DMS53 treated with DMSO at 0.1 percent for 48 hours (cell line): ENCODE measurements at regions not wholly inside any gene's neighbourhood (a gene's known extent, or its start where the extent isn't known, plus 50 kb on each side); places are given as distances from the start of the nearest gene placed in this dataset.

ENCODE experiments used
- DNase-seq: peaks from one replicate; lab custom pipeline; 2025; ENCODE audit not compliant: unreplicated experiment; lab: John Stamatoyannopoulos, UW

DNA sequence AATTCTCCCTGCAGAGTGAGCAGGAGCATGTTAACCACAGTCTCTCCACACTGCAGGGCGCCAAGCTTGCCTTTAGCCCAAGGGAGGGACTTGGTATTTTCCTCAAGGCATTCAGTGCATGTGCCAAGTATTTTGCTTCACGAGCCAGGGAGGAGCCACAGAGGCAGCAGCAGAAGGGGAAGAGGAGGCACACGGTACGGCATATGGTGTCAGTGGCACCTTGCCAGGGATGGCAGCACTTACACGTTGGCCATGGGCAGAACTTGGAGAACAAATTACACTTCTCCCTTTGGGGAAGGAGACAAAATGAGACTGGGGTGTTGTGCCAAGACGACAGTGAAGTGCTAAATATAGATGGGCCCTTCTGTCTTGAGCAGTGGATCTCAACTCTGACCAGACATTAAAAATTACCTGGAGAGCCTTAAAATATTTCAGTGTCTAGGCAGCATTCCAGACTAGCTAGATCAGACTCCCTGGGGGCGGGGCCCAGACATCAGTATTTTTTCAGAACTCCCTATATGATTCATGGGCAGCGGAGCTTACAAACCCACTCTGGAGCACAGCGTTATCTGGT, 155.8 kb downstream of the DRD1 start:
- no peak for DNase-seq

DNA sequence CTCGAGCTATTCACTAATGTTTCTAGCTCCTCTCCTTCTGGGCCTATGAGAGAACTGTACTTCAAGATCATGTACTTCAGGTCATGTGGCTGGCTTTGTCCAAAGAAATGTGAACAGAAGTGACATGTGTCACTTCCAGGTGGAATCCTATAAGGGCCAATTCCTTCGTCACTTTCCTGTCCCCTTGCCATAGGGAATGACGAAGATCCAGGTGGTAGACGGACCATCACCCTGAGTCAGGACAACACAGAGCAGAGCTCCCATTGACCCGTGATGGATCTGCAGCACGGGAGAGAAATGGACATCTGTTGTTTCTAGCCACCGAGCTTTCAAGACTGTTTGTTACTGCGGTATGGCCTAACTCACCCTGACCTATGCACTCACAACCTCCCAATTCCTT, 157.0 kb downstream of the DRD1 start:
- DNase-seq, result no peak

DNA sequence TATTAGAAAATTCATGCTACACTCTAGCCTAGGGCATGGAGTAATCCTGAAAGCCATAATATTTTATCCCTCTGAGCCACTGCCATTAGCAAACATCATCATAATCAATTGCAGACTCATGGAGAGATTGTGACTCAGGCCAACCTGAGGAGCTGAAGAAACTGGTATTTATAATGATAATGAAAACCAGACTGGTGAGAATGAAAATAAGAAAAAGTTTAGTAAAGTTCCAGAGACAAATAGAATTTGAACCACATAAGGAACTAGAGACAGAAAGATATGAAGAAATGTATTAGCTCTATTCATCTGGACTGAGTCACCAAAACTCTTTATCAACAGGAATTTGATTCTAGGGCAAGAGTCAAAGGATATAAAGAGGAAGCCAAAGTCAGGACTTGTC, 158.7 kb downstream of the DRD1 start:
- DNase-seq, result no peak

GRCh38 chr5:175284806-175285205, 159.2 kb downstream of the DRD1 start:
- no peak for DNase-seq

DNA sequence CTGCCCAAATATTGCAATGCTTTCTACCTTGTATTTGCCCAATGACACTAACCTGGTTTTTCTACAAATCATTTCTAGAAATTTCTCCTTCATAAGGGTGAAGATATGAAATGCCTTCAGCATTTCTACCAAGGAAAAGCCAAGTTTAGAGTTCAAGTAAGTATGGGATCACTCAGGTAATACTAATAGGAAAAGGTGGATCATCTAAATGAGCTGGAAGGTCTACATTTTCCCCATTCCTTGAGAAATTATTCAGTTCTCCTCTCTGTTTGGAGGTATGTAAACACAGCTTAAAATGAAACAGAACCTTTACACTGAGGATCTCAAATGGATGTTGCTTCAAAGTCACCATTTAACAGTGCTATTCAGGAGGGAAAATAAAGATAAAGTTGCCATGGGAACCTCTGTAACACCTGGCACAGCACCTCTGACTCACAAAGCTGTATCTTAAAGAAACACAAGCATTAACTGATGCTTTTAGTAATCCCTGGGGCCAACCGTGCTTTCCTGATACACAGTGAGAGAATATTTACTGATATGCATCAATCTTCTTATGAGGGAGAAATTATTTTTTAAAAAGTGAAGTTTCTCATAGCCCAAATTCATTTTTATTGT, 161.3 kb downstream of the DRD1 start:
- DNase-seq, result no peak

- DNase-seq, result no peak
These were observed 162.3 kb downstream of the DRD1 start for GRCh38 chr5:175281714-175282113.

DNA sequence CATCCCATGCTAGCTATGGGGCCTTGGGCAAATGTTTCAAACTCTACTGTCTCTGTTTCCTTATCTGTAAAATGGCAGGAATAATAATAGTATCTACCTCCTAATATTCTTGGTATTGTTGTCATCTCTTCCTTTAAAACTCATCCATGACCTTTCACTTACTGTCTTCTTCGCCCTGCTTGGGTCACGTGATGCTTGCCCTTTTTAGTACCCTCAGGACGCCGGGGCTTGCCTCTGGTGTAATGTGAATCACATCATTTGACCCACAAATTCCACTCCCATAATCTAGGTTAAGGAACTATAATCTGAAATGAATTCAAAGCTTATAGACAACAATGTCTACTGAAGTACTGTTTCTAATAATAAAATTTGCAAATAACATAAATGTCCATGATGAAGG, 162.7 kb downstream of the DRD1 start:
- no peak for DNase-seq

GRCh38 chr5:175279506-175279905, 164.5 kb downstream of the DRD1 start:
- no peak for DNase-seq

DNA sequence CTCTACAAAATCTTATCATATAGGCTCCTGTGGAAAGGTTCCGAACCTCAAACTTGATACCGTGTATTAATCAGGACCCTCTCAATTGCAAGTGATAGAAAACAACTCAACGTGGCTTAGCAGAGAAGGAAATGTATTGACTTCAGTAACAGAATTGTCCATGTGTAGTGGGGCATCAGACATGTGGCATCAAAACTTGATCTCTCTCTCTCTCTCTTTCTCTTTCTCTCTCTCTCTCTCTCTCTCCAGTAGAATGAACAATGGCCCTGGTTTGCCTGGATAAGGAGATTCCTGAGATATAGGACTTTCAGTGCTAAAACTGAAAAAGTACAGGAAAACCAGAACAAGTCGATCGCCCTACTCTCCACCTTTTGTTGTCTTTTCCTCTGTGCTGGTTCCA, 168.2 kb downstream of the DRD1 start:
- no peak for DNase-seq

DNA sequence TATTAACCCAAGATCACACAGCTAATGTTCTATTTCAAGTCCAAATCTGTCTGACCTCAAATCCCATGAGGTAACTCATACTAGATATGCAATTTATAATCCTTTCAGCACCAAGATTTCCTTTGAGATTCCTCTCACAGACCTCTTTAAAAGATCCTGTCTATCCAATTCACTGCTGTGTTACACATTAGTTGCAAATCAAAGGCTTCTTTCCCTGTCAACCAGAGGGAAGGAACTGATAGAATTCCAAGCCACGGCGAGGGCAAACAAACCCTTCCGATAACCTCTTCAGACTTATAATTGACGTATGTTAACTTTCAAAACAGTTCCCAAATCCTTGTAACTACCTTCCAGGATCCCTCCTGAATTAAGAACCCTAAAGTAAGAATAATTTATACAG, 168.9 kb downstream of the DRD1 start:
- DNase-seq, result no peak

GRCh38 chr5:175274171-175274570, 169.8 kb downstream of the DRD1 start:
- DNase-seq, result no peak

DNA sequence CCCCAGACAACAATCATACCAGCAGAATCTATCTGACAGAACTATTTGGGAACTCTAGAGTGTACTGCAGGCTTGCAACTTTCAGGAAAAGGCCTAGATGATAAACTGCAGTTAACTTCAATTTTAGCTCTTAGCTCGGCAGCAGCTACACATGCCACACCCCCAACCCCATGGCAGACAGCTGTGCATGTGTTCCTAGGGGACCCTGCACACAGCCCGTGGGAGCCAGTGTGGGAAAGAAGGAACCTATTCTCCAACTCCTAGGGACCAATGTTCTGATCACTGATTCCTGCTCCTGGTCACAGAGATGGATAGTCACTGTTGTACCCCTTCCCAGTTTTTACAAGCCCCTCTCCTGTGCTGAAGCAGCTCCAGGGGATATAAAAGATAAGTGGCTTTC, 179.6 kb downstream of the DRD1 start:
- DNase-seq, result no peak

- DNase-seq, result no peak
These were observed 180.2 kb downstream of the DRD1 start for GRCh38 chr5:175263776-175264175.

- no peak for DNase-seq
These were observed 182.5 kb downstream of the DRD1 start for GRCh38 chr5:175261526-175261925.

DNA sequence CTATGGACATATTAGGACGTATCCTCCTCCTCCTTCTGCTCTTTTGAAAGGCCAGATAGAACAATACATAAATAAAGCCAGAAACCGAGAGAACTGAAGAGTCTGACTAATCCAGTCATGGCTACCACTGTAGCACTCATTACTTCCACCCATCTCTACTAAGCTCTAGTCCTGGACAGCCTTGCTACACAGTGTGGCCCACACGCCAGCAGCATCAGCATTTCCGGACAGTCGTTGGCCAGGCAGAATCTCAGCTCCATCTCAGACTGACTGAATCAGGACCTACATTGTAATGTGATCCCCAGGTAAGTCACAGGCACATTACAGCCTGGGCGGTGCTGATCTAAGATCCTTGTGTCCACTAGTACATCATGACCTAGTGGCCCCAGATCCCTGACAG, 182.9 kb downstream of the DRD1 start:
- no peak for DNase-seq

DNA sequence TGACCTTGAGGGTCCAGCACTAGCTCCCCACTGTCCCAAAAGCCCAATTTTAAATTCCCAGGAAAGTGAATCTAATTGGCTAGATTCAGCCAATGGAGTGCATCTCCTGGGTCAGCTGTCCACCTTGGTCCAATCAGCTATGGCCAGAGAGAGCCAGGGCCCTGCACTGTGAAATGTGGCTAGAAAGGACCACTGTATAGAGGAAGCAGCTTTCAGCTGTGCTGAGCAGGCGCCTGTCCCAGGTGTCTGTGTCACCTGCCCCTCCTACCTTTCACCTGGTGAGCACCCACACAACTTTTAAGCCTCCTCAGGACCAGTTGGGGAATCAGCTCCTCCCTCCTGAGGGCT, 186.2 kb downstream of the DRD1 start:
- DNase-seq, result no peak

- no peak for DNase-seq
These were observed 186.7 kb downstream of the DRD1 start for GRCh38 chr5:175257128-175257846.

DNA sequence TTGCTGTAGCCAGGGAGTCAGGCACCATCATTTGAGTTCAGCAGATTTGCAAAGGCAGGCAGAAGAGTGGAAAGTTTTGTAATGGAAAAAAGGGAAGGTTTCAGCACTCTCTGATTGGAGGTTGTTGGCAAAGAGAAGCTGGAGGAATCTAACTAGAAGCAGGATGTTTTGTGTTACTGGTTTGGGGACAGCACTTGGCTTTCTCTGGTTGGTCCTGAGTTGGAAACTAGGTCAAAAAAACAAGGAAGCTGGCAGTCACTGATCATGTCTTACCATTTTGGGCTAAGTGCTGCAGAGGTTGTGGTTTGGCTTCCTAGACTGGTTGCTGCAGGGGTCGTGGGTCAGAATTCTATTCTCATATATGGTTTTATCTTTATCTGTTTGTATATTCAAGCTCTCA, 189.8 kb downstream of the DRD1 start:
- no peak for DNase-seq

- no peak for DNase-seq
These were observed 190.4 kb downstream of the DRD1 start for GRCh38 chr5:175253597-175253996.

DNA sequence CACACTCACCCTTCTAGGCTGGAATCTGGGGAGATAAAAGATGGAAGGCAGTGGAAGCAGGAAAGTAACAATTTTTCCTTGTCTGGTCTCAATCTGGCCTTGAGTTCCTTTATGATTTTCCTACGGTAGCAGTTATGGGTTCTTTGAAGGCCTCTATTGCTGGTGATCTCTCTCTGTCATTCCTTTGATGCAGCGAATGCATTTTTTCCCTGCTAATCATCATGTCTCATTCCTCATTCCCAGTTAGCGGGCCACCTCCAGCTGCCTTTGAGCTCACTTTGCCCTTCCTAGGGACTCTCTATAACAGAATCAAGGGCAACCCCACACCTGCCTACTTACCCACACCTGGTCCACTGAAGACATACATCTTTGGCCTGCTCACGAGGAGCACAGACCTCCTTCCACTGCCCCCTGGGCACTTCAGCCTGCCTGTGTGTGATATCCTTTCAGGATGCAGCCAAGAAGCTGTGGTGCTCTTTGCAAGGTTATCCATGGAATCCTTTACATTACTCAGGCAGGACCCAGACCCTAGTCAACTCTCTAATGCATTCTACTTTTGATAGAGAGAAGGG, 191.7 kb downstream of the DRD1 start:
- no peak for DNase-seq

GRCh38 chr5:175250426-175250825, 193.6 kb downstream of the DRD1 start:
- DNase-seq, result no peak

- DNase-seq, result no peak
These were observed 195.5 kb downstream of the DRD1 start for GRCh38 chr5:175248416-175248905.
